ENCODE measurements at regions not wholly inside any gene's neighbourhood (a gene's known extent, or its start where the extent isn't known, plus 50 kb on each side); places are given as distances from the start of the nearest gene placed in this dataset.

- TF ChIP-seq, protein P1, sequence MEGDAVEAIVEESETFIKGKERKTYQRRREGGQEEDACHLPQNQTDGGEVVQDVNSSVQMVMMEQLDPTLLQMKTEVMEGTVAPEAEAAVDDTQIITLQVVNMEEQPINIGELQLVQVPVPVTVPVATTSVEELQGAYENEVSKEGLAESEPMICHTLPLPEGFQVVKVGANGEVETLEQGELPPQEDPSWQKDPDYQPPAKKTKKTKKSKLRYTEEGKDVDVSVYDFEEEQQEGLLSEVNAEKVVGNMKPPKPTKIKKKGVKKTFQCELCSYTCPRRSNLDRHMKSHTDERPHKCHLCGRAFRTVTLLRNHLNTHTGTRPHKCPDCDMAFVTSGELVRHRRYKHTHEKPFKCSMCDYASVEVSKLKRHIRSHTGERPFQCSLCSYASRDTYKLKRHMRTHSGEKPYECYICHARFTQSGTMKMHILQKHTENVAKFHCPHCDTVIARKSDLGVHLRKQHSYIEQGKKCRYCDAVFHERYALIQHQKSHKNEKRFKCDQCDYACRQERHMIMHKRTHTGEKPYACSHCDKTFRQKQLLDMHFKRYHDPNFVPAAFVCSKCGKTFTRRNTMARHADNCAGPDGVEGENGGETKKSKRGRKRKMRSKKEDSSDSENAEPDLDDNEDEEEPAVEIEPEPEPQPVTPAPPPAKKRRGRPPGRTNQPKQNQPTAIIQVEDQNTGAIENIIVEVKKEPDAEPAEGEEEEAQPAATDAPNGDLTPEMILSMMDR (IDR thresholded peaks at IDR 0.05), result no peak
- TF ChIP-seq POLR2A (IDR thresholded peaks at IDR 0.05), result no peak
Observed at GRCh38 chr16:64829678-64830077, 292.2 kb downstream of the CDH11 start.

Measured in vagina (tissue), 2 donors.